PFSK-1 (cell line): ENCODE measurements at regions not wholly inside any gene's neighbourhood (a gene's known extent, or its start where the extent isn't known, plus 50 kb on each side); places are given as distances from the start of the nearest gene placed in this dataset.

ENCODE experiments used
- FOXP2 ChIP-seq: optimal IDR thresholded peaks from 2 replicates; pipeline ENCODE3; 2011; ENCODE audit warnings: borderline replicate concordance, control low read depth, inconsistent platforms; ENCODE audit not compliant: insufficient read depth; ENCODE audit errors: extremely low read length, extremely low read depth
- POLR2AphosphoS5 ChIP-seq: IDR thresholded peaks from 2 replicates; pipeline ENCODE4 v1.6.1; 2012; ENCODE audit warnings: low read depth, mild to moderate bottlenecking, control low read depth, low read length, moderate library complexity
- SIN3A ChIP-seq: IDR thresholded peaks from 2 replicates; pipeline ENCODE4 v1.6.1; 2012; ENCODE audit warnings: mild to moderate bottlenecking, low read length, moderate library complexity, borderline replicate concordance; ENCODE audit not compliant: insufficient read depth
- TAF1 ChIP-seq: IDR thresholded peaks from 2 replicates; pipeline ENCODE4 v1.6.1; 2012; ENCODE audit warnings: low read length, control low read depth, borderline replicate concordance; ENCODE audit not compliant: insufficient read depth
- TF ChIP-seq, protein P1 (sequence below), 2 experiments: IDR thresholded peaks; 2 replicates each; pipeline versions ENCODE4 v1.6.1 to v1.8.0; 2011 to 2012; ENCODE audit warnings: low read depth in 2 of 2, low read length in 2 of 2, control low read depth in 1 of 2, inconsistent platforms in 1 of 2, mild to moderate bottlenecking in 1 of 2, moderate library complexity in 1 of 2; ENCODE audit not compliant: insufficient read depth in 1 of 2

DNA sequence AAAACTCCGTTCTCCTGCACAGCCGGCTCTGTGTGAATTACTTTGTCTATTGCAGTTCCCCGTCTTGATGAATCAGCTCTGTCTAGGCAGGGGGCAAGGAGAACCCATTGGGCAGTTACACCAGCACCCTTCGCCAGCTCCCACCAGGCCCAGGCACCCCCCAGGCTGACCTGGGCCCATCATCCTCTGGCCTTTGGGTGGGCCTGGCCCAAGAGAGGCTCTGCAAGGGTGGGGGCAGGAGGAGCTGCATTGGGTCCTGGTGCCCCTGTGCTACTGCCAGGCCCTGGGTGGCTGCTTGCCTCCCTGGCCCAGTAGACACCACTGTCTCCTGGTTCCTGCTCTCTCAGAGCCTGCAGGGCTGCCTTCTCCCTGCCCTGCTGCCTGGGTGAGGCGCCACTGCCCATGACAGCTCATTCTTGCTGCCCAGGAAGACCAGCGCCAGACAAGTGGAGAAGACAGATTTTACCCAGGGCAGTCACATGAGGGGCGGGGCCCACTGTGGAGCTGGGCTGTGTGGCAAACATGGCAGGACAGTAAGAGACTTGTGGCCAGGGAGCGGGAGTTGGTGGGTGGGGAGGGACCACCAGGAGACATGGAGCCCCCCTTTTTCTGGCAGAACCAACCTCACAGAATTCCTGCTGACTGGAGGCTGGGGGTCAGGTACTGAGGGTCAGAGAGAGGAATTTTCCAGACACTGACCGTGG is 67.2 kb downstream of the MRPL36 start:
- TF ChIP-seq POLR2AphosphoS5 (no peak), TAF1 (no peak), FOXP2 (no peak), SIN3A (no peak)
- TF ChIP-seq, protein P1, sequence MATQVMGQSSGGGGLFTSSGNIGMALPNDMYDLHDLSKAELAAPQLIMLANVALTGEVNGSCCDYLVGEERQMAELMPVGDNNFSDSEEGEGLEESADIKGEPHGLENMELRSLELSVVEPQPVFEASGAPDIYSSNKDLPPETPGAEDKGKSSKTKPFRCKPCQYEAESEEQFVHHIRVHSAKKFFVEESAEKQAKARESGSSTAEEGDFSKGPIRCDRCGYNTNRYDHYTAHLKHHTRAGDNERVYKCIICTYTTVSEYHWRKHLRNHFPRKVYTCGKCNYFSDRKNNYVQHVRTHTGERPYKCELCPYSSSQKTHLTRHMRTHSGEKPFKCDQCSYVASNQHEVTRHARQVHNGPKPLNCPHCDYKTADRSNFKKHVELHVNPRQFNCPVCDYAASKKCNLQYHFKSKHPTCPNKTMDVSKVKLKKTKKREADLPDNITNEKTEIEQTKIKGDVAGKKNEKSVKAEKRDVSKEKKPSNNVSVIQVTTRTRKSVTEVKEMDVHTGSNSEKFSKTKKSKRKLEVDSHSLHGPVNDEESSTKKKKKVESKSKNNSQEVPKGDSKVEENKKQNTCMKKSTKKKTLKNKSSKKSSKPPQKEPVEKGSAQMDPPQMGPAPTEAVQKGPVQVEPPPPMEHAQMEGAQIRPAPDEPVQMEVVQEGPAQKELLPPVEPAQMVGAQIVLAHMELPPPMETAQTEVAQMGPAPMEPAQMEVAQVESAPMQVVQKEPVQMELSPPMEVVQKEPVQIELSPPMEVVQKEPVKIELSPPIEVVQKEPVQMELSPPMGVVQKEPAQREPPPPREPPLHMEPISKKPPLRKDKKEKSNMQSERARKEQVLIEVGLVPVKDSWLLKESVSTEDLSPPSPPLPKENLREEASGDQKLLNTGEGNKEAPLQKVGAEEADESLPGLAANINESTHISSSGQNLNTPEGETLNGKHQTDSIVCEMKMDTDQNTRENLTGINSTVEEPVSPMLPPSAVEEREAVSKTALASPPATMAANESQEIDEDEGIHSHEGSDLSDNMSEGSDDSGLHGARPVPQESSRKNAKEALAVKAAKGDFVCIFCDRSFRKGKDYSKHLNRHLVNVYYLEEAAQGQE (IDR thresholded peaks at IDR 0.05; ENCODE audit: insufficient read depth in 1 of 2, low read depth in 2 of 2, low read length in 2 of 2): no peak

DNA sequence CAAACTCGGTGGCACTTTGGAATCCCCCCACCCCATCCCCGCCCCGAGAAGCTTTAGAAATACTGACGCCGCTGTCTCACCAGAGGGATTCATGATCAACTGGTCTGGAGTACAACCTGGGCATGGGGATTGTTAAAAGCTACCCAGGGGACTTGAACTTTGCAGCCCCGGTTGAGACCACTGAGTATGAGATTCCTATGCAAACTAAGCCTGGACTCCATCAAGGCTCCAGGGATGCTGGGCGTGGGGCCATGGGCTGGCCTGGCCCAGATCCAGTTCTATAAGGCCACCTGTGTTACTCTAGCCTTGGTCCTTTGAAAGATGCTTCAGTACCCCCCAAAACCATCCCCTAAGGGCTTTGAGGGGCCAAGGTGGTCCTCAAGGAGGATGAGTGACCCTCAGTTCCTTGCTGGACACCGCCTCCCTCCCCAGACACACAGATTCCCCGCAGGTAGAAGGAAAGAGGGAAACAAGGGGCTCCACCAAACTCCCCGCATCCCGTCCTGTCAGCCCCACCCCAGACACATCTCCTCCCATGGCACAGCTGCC is 68.5 kb downstream of the MRPL36 start:
- TF ChIP-seq, protein P1 (IDR thresholded peaks at IDR 0.05; ENCODE audit: insufficient read depth in 1 of 2, low read depth in 2 of 2, low read length in 2 of 2): no peak
- TF ChIP-seq POLR2AphosphoS5: no peak
- no peak for TF ChIP-seq SIN3A
- no peak for TF ChIP-seq TAF1
- no peak for TF ChIP-seq FOXP2

DNA sequence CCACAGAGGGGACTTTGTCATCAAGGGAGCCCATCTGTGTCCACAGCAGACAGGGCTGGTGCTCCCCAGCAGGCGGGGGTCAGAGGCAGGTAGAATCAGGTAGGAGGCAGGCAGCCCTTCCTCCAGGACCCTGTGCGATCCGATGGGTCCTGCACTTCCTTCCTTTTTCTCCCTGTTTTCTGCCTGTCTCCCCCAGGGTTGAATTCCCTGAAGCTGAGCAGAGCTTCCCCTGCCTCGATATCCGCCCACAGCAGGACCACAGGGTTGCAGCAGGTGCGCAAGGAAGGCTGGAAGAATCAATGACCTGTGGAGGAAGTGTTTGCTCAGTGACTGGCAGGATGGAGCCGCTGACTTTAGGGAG is 69.2 kb downstream of the MRPL36 start:
- no peak for TF ChIP-seq FOXP2
- no peak for TF ChIP-seq TAF1
- TF ChIP-seq, protein P1 (IDR thresholded peaks at IDR 0.05; ENCODE audit: insufficient read depth in 1 of 2, low read depth in 2 of 2, low read length in 2 of 2): no peak
- TF ChIP-seq POLR2AphosphoS5: no peak
- TF ChIP-seq SIN3A: no peak

DNA sequence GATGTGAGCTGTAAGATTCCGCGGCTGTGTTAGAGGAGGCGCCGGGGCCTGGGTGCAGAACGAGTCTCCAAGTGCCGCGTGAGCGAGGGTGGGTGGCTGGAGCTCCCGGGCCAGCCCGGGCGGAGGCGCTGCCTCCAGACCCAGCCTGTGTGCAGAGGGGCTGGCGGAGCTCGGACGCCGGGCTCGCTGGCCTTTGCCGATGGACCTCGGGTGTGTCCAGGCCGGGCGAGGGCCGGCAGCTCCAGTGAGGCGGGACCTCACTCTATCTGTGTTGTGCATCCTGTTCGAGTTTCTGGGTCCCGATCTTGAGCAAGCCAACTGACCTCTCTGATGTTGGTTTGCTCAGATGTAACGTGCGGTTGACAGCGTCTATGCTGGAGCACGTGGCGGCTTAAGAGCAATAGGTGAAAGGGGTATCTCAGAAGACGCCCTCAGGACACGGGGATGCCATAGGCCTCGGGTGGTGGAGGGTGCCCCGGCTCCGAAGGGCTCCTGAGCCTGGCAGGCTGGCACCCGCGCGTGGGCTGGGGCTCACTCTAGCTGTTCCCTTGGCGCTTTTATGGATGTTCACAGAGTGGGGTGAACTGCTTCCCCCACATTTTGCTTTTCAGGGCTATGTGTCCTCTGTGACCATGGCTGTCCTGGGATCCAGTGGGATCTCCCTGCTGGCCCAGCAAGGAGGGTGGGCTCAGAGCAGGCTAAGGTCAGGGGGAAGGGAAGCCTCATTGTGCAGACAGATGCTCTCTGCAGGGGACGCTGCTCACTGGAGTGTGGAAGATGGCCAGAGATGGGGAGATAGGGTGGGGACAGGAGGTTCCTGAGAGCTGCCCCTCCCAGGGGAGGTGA is 69.8 kb downstream of the MRPL36 start:
- TF ChIP-seq POLR2AphosphoS5 (no peak), SIN3A (no peak), TAF1 (no peak), FOXP2 (no peak)
- TF ChIP-seq, protein P1 (IDR thresholded peaks at IDR 0.05; ENCODE audit: insufficient read depth in 1 of 2, low read depth in 2 of 2, low read length in 2 of 2): no peak
